Neural cell (in vitro differentiated cells): ENCODE measurements at regions not wholly inside any gene's neighbourhood (a gene's known extent, or its start where the extent isn't known, plus 50 kb on each side); places are given as distances from the start of the nearest gene placed in this dataset.

Experiments
- H2AFZ ChIP-seq: fragments of 200-600, 300-800 bp; sonication (generic), shearing (Covaris generic); 2 replicates; pipeline ENCODE4 v1.6.0; 2014; ENCODE audit warnings: low read depth, mild to moderate bottlenecking, antibody characterized with exemption, low read length, moderate library complexity
- H3F3A ChIP-seq: fragments of 200-600 bp; shearing (Covaris generic); 2 replicates; pipeline ENCODE4 v1.6.1; 2016; ENCODE audit warnings: mild to moderate bottlenecking, moderate library complexity, mixed read lengths, antibody characterized with exemption, low read length; ENCODE audit not compliant: insufficient read depth, poor library complexity, severe bottlenecking
- H3K27ac ChIP-seq: fragments of 200-600, 300-800 bp; sonication (generic), shearing (Covaris generic); 2 replicates; pipeline ENCODE4 v1.5.1; 2014; ENCODE audit warnings: mild to moderate bottlenecking, low read length, moderate library complexity
- H3K27me3 ChIP-seq: fragments of 300-800, 200-600 bp; sonication (generic), shearing (Covaris generic); 2 replicates; pipeline ENCODE4 v1.6.0; 2014; ENCODE audit warnings: mild to moderate bottlenecking, low read depth, low read length, moderate library complexity; ENCODE audit not compliant: insufficient read depth
- H3K36me3 ChIP-seq: fragments of 300-800, 200-600 bp; sonication (generic), shearing (Covaris generic); 2 replicates; pipeline ENCODE4 v1.5.1; 2014; ENCODE audit warnings: mild to moderate bottlenecking, antibody characterized with exemption, low read length, moderate library complexity; ENCODE audit not compliant: insufficient read depth
- H3K4me2 ChIP-seq: fragments of 300-800, 200-600 bp; sonication (generic), shearing (Covaris generic); 2 replicates; pipeline ENCODE4 v1.6.0; 2014; ENCODE audit warnings: mild to moderate bottlenecking, low read length
- H3K4me3 ChIP-seq: fragments of 300-800, 200-600 bp; sonication (generic), shearing (Covaris generic); 2 replicates; pipeline ENCODE4 v1.5.1; 2014; ENCODE audit warnings: mild to moderate bottlenecking, low read length, moderate library complexity
- H3K79me2 ChIP-seq: fragments of 200-600 bp; shearing (Covaris generic); replicated peaks from 2 replicates; pipeline ENCODE4 v1.6.0; 2014; ENCODE audit warnings: mild to moderate bottlenecking, low read length, moderate library complexity; ENCODE audit not compliant: insufficient read depth
- H3K9ac ChIP-seq: fragments of 300-800, 200-600 bp; sonication (generic), shearing (Covaris generic); 2 replicates; pipeline ENCODE4 v1.6.1; 2016; ENCODE audit warnings: mild to moderate bottlenecking, low read length, mixed read lengths
- H3K9me2 ChIP-seq: fragments of 200-600 bp; shearing (Covaris generic); 2 replicates; pipeline ENCODE4 v1.6.1; 2016; ENCODE audit warnings: mild to moderate bottlenecking, low read length, mixed read lengths; ENCODE audit not compliant: insufficient read depth
- H3K9me3 ChIP-seq: fragments of 200-600, 300-800 bp; sonication (generic), shearing (Covaris generic); 2 replicates; pipeline ENCODE4 v1.6.1; 2016; ENCODE audit warnings: mild to moderate bottlenecking, mixed run types, low read length, moderate library complexity, mixed read lengths
- H4K20me1 ChIP-seq: fragments of 200-600 bp; shearing (Covaris generic); 2 replicates; pipeline ENCODE4 v1.6.1; 2016; ENCODE audit warnings: mild to moderate bottlenecking, mixed run types; ENCODE audit not compliant: insufficient read depth
- EP300 ChIP-seq: fragments of 450-650 bp; conservative IDR thresholded peaks from 2 replicates; pipeline ENCODE4 v1.6.1; 2014; ENCODE audit warnings: antibody characterized with exemption, mild to moderate bottlenecking, moderate library complexity; ENCODE audit not compliant: poor library complexity, severe bottlenecking
- EZH2 ChIP-seq: fragments of 200-600, 300-800 bp; shearing (Covaris generic), sonication (generic); IDR thresholded peaks from 2 replicates; pipeline ENCODE4 v1.6.1; 2014; ENCODE audit warnings: antibody characterized with exemption, low read length, borderline replicate concordance, mild to moderate bottlenecking; ENCODE audit not compliant: insufficient read depth, poor library complexity, severe bottlenecking
- MXI1 ChIP-seq: fragments of 450-650 bp; conservative IDR thresholded peaks from 2 replicates; pipeline ENCODE4 v1.6.1; 2014; ENCODE audit warnings: antibody characterized with exemption, mild to moderate bottlenecking; ENCODE audit not compliant: poor library complexity, severe bottlenecking
- POLR2AphosphoS5 ChIP-seq: IDR thresholded peaks from 2 replicates; pipeline ENCODE4 v1.6.1; 2012
- RAD21 ChIP-seq: fragments of 450-650 bp; conservative IDR thresholded peaks from 2 replicates; pipeline ENCODE4 v1.6.1; 2014; ENCODE audit warnings: antibody characterized with exemption, mild to moderate bottlenecking, moderate library complexity
- SMC3 ChIP-seq: fragments of 450-650 bp; conservative IDR thresholded peaks from 2 replicates; pipeline ENCODE4 v1.6.1; 2014; ENCODE audit warnings: antibody characterized with exemption, mild to moderate bottlenecking, moderate library complexity; ENCODE audit not compliant: poor library complexity
- TAF1 ChIP-seq: IDR thresholded peaks from 2 replicates; pipeline ENCODE4 v1.6.1; 2012; ENCODE audit warnings: low read depth
- TF ChIP-seq, protein P1 (sequence below): fragments of 450-650 bp; IDR thresholded peaks from 2 replicates; pipeline ENCODE4 v1.5.1; 2014; ENCODE audit warnings: antibody characterized with exemption, mild to moderate bottlenecking, moderate library complexity; ENCODE audit not compliant: poor library complexity, severe bottlenecking
- TF ChIP-seq, protein P2 (sequence below): IDR thresholded peaks from 2 replicates; pipeline ENCODE4 v1.6.1; 2012; ENCODE audit warnings: borderline replicate concordance

DNA sequence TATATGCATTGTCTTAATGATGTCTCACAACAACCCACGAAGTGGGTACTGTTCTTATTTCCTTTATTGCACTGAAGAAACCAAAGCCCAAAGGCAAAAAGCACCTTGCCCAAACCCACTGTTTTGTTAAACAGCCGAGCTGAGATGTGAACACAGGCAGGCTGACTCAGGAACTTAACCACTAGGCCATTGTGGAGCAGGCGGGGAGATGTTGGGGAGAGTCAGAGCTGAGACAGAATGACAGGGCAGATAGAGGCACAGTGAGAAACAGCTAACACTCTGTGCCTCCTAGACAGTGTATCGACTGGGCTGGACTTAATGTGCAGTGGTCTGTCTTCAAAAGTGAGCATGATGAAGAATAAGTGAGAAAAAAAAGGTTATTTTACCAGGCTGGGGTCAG, 56.5 kb downstream of the RPLP1 start:
- Histone ChIP-seq H3K4me2 (no peak overlapping the region), H3K27ac (no peak overlapping the region), H3K79me2 (no peaks in the 10 kb centered on the region), H3K4me3 (no peak overlapping the region), H4K20me1 (no peaks in the 10 kb centered on the region), H3K9ac (no peak overlapping the region), H3K36me3 (no peaks in the 10 kb centered on the region), H3K27me3 (no peaks in the 10 kb centered on the region), H3K9me2 (no peaks in the 10 kb centered on the region), H2AFZ (no peak overlapping the region), H3K9me3 (no peaks in the 10 kb centered on the region), H3F3A (no peaks in the 10 kb centered on the region)
- no peak for TF ChIP-seq EP300
- TF ChIP-seq EZH2: no peak
- TF ChIP-seq MXI1: no peak
- no peak for TF ChIP-seq TAF1
- no peak for TF ChIP-seq SMC3
- TF ChIP-seq POLR2AphosphoS5: no peak
- TF ChIP-seq, protein P1, sequence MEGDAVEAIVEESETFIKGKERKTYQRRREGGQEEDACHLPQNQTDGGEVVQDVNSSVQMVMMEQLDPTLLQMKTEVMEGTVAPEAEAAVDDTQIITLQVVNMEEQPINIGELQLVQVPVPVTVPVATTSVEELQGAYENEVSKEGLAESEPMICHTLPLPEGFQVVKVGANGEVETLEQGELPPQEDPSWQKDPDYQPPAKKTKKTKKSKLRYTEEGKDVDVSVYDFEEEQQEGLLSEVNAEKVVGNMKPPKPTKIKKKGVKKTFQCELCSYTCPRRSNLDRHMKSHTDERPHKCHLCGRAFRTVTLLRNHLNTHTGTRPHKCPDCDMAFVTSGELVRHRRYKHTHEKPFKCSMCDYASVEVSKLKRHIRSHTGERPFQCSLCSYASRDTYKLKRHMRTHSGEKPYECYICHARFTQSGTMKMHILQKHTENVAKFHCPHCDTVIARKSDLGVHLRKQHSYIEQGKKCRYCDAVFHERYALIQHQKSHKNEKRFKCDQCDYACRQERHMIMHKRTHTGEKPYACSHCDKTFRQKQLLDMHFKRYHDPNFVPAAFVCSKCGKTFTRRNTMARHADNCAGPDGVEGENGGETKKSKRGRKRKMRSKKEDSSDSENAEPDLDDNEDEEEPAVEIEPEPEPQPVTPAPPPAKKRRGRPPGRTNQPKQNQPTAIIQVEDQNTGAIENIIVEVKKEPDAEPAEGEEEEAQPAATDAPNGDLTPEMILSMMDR: no peak
- no peak for TF ChIP-seq RAD21
- TF ChIP-seq, protein P2, sequence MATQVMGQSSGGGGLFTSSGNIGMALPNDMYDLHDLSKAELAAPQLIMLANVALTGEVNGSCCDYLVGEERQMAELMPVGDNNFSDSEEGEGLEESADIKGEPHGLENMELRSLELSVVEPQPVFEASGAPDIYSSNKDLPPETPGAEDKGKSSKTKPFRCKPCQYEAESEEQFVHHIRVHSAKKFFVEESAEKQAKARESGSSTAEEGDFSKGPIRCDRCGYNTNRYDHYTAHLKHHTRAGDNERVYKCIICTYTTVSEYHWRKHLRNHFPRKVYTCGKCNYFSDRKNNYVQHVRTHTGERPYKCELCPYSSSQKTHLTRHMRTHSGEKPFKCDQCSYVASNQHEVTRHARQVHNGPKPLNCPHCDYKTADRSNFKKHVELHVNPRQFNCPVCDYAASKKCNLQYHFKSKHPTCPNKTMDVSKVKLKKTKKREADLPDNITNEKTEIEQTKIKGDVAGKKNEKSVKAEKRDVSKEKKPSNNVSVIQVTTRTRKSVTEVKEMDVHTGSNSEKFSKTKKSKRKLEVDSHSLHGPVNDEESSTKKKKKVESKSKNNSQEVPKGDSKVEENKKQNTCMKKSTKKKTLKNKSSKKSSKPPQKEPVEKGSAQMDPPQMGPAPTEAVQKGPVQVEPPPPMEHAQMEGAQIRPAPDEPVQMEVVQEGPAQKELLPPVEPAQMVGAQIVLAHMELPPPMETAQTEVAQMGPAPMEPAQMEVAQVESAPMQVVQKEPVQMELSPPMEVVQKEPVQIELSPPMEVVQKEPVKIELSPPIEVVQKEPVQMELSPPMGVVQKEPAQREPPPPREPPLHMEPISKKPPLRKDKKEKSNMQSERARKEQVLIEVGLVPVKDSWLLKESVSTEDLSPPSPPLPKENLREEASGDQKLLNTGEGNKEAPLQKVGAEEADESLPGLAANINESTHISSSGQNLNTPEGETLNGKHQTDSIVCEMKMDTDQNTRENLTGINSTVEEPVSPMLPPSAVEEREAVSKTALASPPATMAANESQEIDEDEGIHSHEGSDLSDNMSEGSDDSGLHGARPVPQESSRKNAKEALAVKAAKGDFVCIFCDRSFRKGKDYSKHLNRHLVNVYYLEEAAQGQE: no peak

DNA sequence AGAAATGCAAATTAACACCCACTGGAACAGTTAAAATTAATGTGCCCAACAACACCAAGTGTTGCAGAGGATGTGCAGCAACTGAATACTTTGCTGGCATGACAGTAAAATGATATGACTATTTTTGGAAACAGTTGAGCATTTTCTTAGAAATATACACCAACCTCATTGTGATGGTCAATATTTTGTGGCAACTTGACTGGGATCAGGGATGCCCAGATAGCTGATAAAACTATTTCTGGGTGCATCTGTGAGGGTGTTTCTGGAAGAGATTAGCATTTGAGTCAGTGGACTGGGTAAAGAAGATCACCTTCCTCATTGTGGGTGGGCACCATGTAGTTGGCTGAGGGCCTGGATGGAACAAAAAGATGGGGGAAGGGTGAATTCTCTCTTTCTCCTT, 57.9 kb downstream of the RPLP1 start:
- Histone ChIP-seq H3K4me3 (no peak overlapping the region), H3K27me3 (no peaks in the 10 kb centered on the region), H3K36me3 (no peaks in the 10 kb centered on the region), H2AFZ (no peak overlapping the region), H3F3A (no peaks in the 10 kb centered on the region), H4K20me1 (no peaks in the 10 kb centered on the region), H3K79me2 (no peaks in the 10 kb centered on the region), H3K4me2 (no peak overlapping the region), H3K9me3 (no peaks in the 10 kb centered on the region), H3K27ac (no peak overlapping the region), H3K9ac (no peak overlapping the region), H3K9me2 (no peaks in the 10 kb centered on the region)
- TF ChIP-seq, protein P2: no peak
- TF ChIP-seq, protein P1: no peak
- no peak for TF ChIP-seq EP300
- TF ChIP-seq RAD21: no peak
- no peak for TF ChIP-seq POLR2AphosphoS5
- TF ChIP-seq SMC3: no peak
- TF ChIP-seq EZH2: no peak
- no peak for TF ChIP-seq TAF1
